ENCODE measurements at regions not wholly inside any gene's neighbourhood (a gene's known extent, or its start where the extent isn't known, plus 50 kb on each side); places are given as distances from the start of the nearest gene placed in this dataset.

- no peak for DNase-seq
These were observed 69.6 kb upstream of the GGTA1 start for GRCh38 chr9:121569266-121569648.

- no peak for DNase-seq
These were observed 72.9 kb upstream of the GGTA1 start for GRCh38 chr9:121572581-121572980.

- no peak for DNase-seq
These were observed 74.3 kb upstream of the GGTA1 start for GRCh38 chr9:121573717-121574485.

DNA sequence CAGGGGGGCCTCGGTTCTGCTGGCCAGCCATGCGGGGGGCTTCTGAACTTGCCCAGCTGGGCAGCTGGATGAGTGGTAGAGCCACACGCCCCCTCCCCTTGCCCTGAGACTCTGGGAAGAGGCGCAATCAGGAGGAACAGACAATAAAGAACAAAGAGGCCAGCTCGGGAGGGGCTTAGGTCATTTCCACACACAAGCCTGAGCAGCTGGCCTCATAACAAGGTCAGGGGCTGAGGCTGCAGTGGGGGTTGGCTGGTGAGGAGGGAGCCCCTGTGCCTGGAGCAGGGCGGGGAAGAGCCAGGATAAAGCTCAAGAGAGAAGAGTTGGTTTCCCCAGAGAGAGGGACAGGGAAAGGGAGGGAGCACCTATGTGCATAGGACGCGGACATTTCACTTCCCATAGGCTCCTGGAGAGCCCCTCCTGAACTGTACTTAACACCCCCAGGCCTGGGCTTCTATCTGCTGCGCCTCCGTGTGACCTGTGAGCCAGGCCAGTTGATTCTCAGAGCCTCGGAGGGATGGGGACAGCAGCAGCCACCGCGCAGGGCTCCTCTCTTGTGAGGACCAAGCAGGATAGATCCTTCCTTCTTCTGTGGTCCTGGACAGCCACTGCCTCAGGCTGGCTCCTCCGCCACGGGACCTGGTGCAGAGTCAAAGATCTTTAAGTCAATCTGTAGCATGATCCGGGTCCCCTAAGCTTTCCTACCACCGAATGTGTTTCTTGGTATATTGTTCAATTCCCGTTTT, 75.3 kb upstream of the GGTA1 start:
- DNase-seq: no peak

DNA sequence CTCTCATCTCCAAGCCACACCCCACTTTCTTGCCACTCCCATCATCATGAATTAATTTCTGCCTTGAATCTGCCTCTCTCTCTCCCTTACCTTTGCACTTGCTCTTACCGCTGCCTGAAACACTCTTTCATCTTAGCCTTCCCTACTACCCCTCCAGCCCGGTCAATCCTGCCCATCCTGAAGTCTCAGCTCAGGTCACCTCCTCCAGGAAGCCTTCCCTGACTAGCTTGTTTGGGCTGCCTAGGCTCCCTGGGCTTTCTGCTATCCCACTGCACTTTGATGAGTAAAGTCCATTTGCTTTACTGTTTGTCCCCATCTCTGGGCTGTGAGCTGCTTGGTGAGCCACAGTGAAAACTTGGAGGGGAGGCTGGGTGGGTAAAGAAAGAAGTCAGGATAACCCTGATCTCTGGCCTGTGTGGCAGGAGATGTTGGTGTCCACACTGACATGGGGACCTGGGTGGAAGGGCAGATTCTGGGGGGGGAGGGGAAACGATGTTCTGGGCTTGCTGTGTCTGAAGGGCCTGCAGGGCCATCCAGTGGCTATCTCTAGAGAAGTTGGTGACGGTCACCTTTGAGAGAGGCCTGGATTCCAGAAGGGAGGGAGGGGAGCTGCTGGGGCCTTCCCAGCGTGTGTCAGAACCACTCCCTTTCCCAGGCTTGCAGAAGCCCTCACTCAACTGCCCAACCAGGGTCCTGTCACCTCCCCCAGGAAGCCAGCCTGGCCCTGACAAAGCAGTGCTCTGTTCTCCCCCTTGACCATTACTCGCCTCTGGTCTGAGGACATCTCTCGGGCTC, 75.0 kb upstream of the DAB2IP start:
- DNase-seq: no peak

DNA sequence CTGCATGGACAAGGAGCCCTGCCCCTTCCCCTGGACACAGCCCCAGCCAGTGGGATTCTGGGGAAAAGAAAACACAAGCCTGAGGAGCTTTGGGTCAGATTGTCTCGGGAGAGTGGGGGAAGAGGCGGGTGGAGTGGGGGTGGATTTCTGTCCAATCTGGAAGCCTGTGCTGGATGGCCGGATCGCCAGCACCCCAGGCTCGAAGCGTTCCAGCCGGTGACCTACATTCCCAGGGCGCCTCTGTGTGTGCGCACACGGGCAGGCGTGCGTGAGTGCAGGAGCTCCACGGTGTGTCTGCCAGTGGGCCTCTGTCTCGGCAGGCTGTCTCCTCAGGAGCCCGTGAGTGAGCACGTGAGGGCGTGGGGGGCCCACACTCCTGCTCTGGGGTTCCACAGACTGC, 74.3 kb upstream of the DAB2IP start:
- no peak for DNase-seq

GRCh38 chr9:121577572-121577971, 73.9 kb upstream of the DAB2IP start:
- no peak for DNase-seq

DNA sequence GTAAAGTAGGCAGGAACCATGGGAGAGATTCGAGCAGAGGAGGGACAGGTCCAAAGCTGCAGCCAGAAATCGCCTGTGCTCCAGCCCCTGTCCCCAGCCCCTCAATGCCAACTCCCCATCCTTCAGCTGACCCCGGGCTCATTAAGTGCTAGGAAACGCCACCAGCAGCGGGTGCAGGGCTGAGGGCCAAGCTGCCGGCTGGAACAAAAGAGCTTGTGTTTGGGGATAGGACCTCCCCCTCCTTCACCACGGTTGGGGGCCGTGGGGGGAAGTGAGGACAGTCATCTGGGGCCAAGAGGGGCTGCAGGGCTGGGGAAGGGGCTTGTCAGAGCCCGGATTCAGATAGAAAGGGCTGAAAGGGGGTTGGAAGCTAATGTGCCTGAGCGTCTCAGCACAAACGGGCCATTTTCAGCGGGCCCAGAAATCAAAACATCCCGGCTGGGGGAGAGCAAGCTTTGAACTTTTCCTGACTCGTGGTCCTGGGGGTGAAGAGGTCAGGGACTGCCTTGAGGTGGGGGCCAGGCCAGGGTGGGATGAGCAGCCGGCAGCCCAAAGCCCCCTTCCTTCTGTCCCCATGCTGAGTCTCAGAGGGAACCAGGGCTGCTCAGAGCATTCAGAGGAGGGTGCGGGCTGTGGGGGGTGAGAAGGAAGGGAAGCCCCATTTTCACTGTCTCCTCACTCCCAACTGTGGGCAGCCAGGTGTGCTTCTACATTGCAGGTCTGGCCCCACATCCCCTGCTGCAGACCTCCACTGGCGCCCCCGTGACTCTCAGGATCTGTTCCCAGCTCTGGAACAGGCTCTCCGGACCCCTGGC, 69.4 kb upstream of the DAB2IP start:
- no peak for DNase-seq

- DNase-seq: no peak
These were observed 68.8 kb upstream of the DAB2IP start for GRCh38 chr9:121582641-121583040.

- DNase-seq: no peak
These were observed 67.0 kb upstream of the DAB2IP start for GRCh38 chr9:121584421-121584820.

DNA sequence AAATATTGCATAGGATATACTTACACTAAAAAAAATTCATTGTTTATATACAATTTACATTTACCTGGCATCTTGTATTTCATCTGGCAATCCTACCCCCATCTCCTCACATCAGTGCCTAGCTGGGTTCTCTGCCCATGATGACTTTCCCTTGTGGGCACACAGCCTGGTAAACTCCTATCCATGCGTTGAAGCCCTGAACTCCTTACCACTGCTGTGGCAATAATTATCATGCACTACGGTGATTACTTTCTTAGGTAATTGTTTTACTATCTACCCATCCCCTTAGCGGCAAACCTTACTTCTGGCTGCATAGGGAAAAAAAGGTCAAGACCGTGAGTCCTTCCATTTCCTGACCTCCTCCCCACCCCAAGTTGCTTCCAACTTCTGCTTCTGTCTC, 63.6 kb upstream of the DAB2IP start:
- no peak for DNase-seq

- DNase-seq: no peak
These were observed 61.4 kb upstream of the DAB2IP start for GRCh38 chr9:121589986-121590385.

GRCh38 chr9:121592265-121592664, 59.2 kb upstream of the DAB2IP start:
- no peak for DNase-seq

GRCh38 chr9:121593066-121593465, 58.4 kb upstream of the DAB2IP start:
- no peak for DNase-seq

DNA sequence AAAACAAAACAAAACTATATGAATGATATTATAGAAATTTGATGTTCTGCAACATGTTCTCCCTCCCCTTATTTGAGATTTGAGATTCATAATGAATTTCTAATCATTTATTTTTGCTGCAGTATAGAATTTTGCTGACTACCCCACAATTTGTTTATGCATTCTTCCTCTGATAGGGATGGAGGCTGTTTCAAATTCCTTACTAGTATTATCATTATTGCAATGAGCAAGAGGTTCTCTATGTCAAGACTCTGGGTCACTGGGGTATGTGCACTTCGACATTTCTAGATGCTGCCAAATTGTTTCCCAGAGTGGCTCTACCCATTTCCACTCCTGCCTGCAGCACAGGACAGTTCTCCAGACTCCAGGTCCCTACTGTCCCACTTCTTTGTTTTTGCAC, 54.9 kb upstream of the DAB2IP start:
- DNase-seq: no peak

DNA sequence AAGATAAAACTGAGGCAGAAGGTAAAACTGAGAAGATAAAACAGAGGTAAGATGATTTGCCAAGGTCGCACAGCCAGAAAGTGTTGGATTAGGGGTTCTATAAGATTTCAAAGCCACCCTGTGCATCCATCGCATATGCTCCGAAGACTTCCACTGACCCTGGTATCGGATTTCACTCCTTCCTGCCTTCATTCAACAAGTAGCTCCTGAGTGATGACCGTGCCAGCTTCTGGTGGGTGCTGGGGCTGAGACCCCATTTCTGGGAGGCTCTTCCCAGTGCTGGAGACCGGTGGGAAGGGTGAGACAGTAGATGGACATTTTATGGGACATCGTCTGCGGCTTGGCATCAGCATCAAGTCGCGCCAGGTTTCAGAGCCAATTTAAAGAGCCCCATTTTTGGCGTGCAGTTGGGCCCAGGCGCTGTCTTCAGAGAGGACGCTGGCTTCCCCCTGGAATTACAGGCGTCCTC, 53.7 kb upstream of the DAB2IP start:
- no peak for DNase-seq

- DNase-seq: no peak
These were observed 53.1 kb upstream of the DAB2IP start for GRCh38 chr9:121598167-121598964.

- no peak for DNase-seq
These were observed 52.2 kb upstream of the DAB2IP start for GRCh38 chr9:121598965-121599871.

DNA sequence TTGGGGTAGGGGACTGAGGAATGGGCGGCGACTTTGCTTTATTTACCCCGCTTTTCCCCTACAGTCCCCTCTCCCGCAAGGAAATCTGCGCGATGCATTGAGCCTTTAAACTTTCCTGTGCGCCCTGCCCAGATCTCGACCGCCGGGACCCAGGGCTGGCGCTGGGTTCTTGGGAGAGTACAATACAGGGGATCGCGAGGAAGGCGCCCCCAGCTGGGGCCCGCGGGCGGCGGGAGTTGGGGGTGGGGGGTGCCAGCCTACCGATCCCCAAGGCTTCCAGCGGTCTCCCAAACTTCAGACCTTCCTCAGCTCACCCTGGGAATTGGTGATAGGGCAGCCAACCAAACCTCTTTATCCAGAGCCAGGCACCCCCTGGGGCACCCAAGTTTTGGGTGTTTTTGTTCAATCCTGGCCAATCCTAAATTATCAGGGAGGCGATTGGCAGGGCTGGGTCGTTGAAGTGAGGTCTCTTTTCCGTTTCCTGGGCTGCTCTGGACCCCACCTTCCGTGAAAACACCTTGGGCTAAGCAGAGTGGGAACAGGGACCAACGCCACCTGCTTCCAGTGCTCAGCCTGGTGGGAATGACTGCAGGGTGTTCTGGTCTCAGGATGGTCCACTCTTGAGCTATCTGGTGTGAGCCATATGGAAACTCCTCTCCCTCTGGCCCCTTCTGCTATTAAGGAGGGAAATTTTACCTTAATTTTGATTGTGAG, 51.4 kb upstream of the DAB2IP start:
- DNase-seq: no peak

- no peak for DNase-seq
These were observed 50.2 kb upstream of the DAB2IP start for GRCh38 chr9:121601194-121601593.

Measured in NCI-H1048 (cell line).